ENCODE measurements at regions not wholly inside any gene's neighbourhood (a gene's known extent, or its start where the extent isn't known, plus 50 kb on each side); places are given as distances from the start of the nearest gene placed in this dataset.

DNA sequence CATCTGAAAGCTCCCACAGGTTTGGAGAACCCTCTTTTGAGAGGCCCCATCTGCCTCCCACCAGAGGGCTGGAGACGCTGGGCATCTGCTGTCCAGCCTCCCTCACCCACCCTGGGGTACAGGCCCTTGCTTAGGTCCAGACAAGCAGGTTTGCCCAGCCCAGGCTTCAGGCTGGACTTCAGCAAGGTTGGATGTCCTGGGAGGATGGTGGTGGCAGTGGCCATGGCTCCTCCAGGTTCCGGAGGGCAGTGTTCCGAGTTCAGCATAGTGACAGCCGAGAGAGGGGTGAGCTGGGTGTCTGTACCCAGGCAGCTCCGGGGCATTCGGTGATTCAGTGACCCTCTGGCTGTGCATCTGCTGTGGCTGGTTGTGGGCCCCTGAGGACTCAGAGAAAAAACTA, 58.2 kb upstream of the HDAC4 start:
- Histone ChIP-seq H3K27ac (no peak overlapping the region), H3K27me3 (peaks cover 9% of the 10 kb centered on the region), H3K4me3 (no peak overlapping the region), H3K9me3 (no peaks in the 10 kb centered on the region), H3K36me3 (no peaks in the 10 kb centered on the region), H3K4me1 (peaks cover 12% of the 10 kb centered on the region)
- peak; percentile 40 to 63 for DNase-seq (ENCODE audit: low spot score in 2 of 2)
- no peak for TF ChIP-seq EP300 (IDR thresholded peaks at IDR 0.05)
- no peak for TF ChIP-seq POLR2A (IDR thresholded peaks at IDR 0.05)
- WGBS, result 90% methylated on average over 5 of the region's 6 CpGs

DNA sequence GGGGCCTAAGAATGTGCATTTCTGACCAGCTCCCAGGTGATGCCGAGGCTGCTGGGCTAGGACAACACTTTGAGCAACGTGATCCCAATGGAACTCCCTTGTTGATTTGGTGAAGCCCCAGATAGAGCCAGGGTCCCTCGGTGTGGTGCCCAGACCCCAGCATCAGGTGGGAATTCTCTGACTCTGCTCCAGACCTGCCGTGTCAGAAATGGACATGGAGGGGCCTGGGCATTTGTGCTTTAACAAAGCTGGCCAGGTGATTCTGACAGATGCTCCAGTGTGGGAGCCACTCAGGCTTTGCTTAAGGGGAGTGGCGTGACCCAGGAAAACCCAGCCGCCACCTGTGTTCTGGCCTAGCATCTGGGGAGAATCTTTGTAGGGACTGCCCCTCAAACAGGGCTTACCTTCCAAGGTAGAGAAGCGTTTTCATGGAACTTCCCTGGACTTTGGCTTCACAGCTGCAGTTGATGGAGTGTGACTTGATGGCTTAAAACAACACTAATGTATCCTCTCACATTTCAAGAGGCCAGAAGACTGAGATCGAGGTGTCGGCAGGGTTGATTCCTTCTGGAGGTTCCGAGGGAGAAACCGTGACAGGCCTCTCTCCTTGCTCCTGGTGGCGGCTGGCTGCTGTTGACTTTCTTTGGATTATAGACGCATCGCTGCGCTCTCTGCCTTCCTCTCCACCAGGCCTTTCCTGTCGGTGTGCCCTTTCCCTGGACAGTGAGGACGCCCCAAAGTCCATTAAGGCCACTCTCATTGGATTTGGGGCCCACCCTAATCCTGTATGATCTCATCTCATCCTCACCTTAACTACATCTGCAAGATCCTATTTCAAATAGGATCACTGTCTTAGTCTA, 57.0 kb upstream of the HDAC4 start:
- TF ChIP-seq EP300 (IDR thresholded peaks at IDR 0.05), result no peak
- TF ChIP-seq POLR2AphosphoS5 (IDR thresholded peaks at IDR 0.05), result no peak
- no peak for TF ChIP-seq POLR2A (IDR thresholded peaks at IDR 0.05)
- TF ChIP-seq, protein P1, sequence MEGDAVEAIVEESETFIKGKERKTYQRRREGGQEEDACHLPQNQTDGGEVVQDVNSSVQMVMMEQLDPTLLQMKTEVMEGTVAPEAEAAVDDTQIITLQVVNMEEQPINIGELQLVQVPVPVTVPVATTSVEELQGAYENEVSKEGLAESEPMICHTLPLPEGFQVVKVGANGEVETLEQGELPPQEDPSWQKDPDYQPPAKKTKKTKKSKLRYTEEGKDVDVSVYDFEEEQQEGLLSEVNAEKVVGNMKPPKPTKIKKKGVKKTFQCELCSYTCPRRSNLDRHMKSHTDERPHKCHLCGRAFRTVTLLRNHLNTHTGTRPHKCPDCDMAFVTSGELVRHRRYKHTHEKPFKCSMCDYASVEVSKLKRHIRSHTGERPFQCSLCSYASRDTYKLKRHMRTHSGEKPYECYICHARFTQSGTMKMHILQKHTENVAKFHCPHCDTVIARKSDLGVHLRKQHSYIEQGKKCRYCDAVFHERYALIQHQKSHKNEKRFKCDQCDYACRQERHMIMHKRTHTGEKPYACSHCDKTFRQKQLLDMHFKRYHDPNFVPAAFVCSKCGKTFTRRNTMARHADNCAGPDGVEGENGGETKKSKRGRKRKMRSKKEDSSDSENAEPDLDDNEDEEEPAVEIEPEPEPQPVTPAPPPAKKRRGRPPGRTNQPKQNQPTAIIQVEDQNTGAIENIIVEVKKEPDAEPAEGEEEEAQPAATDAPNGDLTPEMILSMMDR (IDR thresholded peaks at IDR 0.05), result no peak
- 99% methylated on average over 15 of the region's 17 CpGs for WGBS
- DNase-seq (ENCODE audit: low spot score in 2 of 2), result peak in 1 of 2 donors; percentile 42
- Histone ChIP-seq H3K9me3 (peaks cover 4% of the 10 kb centered on the region), H3K4me3 (no peak overlapping the region), H3K27me3 (peaks cover 9% of the 10 kb centered on the region), H3K36me3 (no peaks in the 10 kb centered on the region), H3K27ac (no peak overlapping the region), H3K4me1 (no peaks in the 10 kb centered on the region)

DNA sequence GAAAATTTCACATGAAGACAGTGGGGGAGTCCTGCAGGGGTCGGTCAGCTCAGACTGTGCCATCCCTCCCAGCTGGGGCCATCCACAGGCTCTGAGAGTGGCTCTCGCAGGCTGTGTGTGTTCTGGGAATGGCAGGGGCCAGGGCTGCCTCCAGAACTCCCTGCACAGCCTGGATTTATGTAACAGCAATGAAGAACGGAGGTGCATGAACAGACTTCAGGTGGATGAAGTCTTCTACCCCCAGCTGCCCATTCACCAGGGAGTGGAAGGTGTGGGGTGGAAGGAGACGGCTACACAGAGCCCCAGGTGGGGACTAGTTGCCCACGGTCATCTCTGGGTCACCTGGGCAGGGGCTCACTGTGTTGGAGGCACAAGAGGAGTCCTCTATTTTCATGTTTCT, 56.1 kb upstream of the HDAC4 start:
- Histone ChIP-seq H3K27ac (no peak overlapping the region), H3K9me3 (peaks cover 4% of the 10 kb centered on the region), H3K4me1 (no peaks in the 10 kb centered on the region), H3K36me3 (no peaks in the 10 kb centered on the region), H3K4me3 (no peak overlapping the region), H3K27me3 (peaks cover 9% of the 10 kb centered on the region)
- DNase-seq (ENCODE audit: low spot score in 2 of 2), result peak; percentile 29 to 31
- TF ChIP-seq EP300 (IDR thresholded peaks at IDR 0.05) (no peak), POLR2A (IDR thresholded peaks at IDR 0.05) (no peak), POLR2AphosphoS5 (IDR thresholded peaks at IDR 0.05) (no peak)
- TF ChIP-seq, protein P1 (IDR thresholded peaks at IDR 0.05), result no peak
- 89% methylated on average over 4 of the region's 5 CpGs for WGBS

DNA sequence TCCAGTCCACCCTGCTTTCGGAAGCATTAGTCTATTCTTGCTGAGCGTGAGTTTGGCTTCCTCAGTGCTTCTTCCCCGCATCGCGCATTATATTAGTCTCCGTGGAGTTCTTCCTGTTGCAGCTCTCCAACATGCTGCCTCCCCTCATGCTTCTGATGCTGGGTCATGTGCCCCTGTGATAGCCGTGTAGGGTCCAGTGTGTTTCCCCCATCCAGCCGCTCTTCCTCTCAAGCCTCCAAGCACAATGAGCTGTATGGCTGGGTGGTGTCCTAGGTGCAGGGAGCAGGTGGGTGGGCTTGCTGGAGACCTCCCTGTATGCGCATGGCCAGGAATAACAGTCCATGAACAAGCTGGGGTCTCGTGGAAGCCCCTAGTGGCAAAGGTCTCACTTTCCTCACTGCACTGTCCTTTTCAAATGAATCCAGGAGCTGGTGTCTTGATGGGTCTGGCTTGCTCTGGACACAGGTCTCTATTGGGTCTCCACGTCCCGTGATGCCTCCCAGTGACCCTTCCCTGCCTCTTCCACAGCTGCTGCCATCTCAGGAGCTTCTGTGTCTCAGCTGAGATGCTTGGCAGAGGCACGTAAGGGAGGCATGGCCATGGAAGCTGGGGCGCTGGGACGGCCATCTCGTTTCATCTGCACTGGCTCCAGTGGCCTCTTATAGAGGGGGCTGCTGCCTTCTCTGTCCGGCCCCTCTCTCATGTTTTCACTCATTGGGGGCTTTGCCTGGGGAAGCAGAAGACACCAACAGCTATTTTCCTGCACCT, 54.8 kb upstream of the HDAC4 start:
- peaks cover 4% of the 10 kb centered on the region for H3K9me3 ChIP-seq
- no peak for TF ChIP-seq EP300 (IDR thresholded peaks at IDR 0.05)
- TF ChIP-seq, protein P1 (IDR thresholded peaks at IDR 0.05), result no peak
- TF ChIP-seq POLR2AphosphoS5 (IDR thresholded peaks at IDR 0.05), result no peak
- TF ChIP-seq POLR2A (IDR thresholded peaks at IDR 0.05), result no peak
- 87% methylated on average over 10 of the region's 17 CpGs for WGBS
- H3K27me3 ChIP-seq, result peaks cover 9% of the 10 kb centered on the region
- DNase-seq (ENCODE audit: low spot score in 2 of 2), result peak in 1 of 2 donors; percentile 45
- H3K4me3 ChIP-seq, result no peak overlapping the region
- no peaks in the 10 kb centered on the region for H3K36me3 ChIP-seq
- H3K4me1 ChIP-seq, result no peaks in the 10 kb centered on the region
- no peak overlapping the region for H3K27ac ChIP-seq

DNA sequence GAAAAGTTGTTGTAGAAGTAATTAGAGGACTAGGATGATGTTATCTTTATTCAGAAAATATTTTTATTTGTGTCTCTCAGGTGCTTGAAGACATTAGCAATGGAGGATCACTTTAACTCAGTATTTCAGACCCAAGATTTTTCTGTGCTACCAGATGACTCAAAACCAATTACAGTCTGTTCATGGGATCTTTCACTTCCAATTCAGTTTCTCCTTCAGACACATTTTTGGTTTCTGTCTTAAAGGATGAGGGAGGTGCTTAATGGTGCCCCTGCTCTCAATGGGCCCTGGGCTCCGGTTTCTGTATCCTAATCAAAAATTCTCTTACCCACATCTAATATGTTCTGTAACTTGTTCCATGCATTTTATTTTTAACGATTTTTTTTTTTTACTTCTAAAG, 53.7 kb upstream of the HDAC4 start:
- TF ChIP-seq POLR2A (IDR thresholded peaks at IDR 0.05) (no peak), EP300 (IDR thresholded peaks at IDR 0.05) (no peak), POLR2AphosphoS5 (IDR thresholded peaks at IDR 0.05) (no peak)
- TF ChIP-seq, protein P1 (IDR thresholded peaks at IDR 0.05), result no peak
- Histone ChIP-seq H3K36me3 (no peaks in the 10 kb centered on the region), H3K4me3 (no peak overlapping the region), H3K27me3 (peaks cover 9% of the 10 kb centered on the region), H3K27ac (no peak overlapping the region), H3K4me1 (no peaks in the 10 kb centered on the region), H3K9me3 (peaks cover 4% of the 10 kb centered on the region)
- no peak for DNase-seq (ENCODE audit: low spot score in 2 of 2)
- WGBS, result 85% methylated on average over 2 of the region's 2 CpGs

Data from suprapubic skin (tissue), 4 donors.